Smooth muscle cell (in vitro differentiated cells): ENCODE measurements at regions not wholly inside any gene's neighbourhood (a gene's known extent, or its start where the extent isn't known, plus 50 kb on each side); places are given as distances from the start of the nearest gene placed in this dataset.

Experiments used
- DNase-seq: peaks from one replicate; lab custom pipeline; 2025; ENCODE audit not compliant: unreplicated experiment; lab: John Stamatoyannopoulos, UW
- H2AFZ ChIP-seq: fragments of 200-600 bp; sonication (generic); 2 replicates; pipeline ENCODE4 v1.6.0; 2016; ENCODE audit warnings: antibody characterized with exemption, low read depth, mild to moderate bottlenecking
- H3F3A ChIP-seq: fragments of 200-600 bp; sonication (generic); 2 replicates; pipeline ENCODE4 v1.6.0; 2017; ENCODE audit warnings: antibody characterized with exemption, low read depth
- H3K27ac ChIP-seq: fragments of 200-600 bp; sonication (generic); 2 replicates; pipeline ENCODE4 v1.5.1; 2016; ENCODE audit warnings: low read depth, mild to moderate bottlenecking
- H3K27me3 ChIP-seq: fragments of 200-600 bp; sonication (generic); 2 replicates; pipeline ENCODE4 v1.6.1; 2016; ENCODE audit warnings: low read depth, mild to moderate bottlenecking
- H3K36me3 ChIP-seq: fragments of 200-600 bp; sonication (generic); 2 replicates; pipeline ENCODE4 v1.5.1; 2016; ENCODE audit warnings: low read depth
- H3K4me1 ChIP-seq: fragments of 200-600 bp; sonication (generic); 2 replicates; pipeline ENCODE4 v1.5.1; 2016; ENCODE audit warnings: low read depth
- H3K4me2 ChIP-seq: fragments of 200-600 bp; sonication (generic); 2 replicates; pipeline ENCODE4 v1.6.0; 2016; ENCODE audit warnings: mild to moderate bottlenecking
- H3K4me3 ChIP-seq: fragments of 200-600 bp; sonication (generic); 2 replicates; pipeline ENCODE4 v1.5.1; 2016; ENCODE audit warnings: mild to moderate bottlenecking
- H3K79me2 ChIP-seq: fragments of 200-600 bp; sonication (generic); 2 replicates; pipeline ENCODE4 v1.6.0; 2016; ENCODE audit warnings: low read depth, mild to moderate bottlenecking
- H3K9ac ChIP-seq: fragments of 200-600 bp; sonication (generic); 2 replicates; pipeline ENCODE4 v1.6.0; 2016; ENCODE audit warnings: low read depth
- H3K9me3 ChIP-seq: fragments of 200-600 bp; sonication (generic); replicated peaks from 2 replicates; pipeline ENCODE4 v1.5.1; 2016; ENCODE audit warnings: low read depth
- H4K20me1 ChIP-seq: fragments of 200-600 bp; sonication (generic); 2 replicates; pipeline ENCODE4 v1.6.0; 2016; ENCODE audit warnings: low read depth
- WGBS: methylation state at CpG from one replicate; pipeline ENCODE4 v1.1.7; 2016; ENCODE audit warnings: low lambda C conversion rate; 5-methylcytosine and 5-hydroxymethylcytosine counted together
- TF ChIP-seq, protein P1 (sequence below): fragments of 200-600 bp; sonication (generic); IDR thresholded peaks from 2 replicates; pipeline ENCODE4 v1.5.1; 2017; ENCODE audit warnings: borderline replicate concordance, mild to moderate bottlenecking, antibody characterized with exemption; ENCODE audit not compliant: insufficient read depth, poor library complexity, severe bottlenecking

- Histone ChIP-seq H2AFZ (no peak overlapping the region), H3K4me2 (no peak overlapping the region), H3K9me3 (no peaks in the 10 kb centered on the region), H4K20me1 (no peaks in the 10 kb centered on the region), H3K36me3 (no peaks in the 10 kb centered on the region), H3K4me1 (no peaks in the 10 kb centered on the region), H3K4me3 (no peak overlapping the region), H3K79me2 (no peaks in the 10 kb centered on the region), H3K27me3 (no peaks in the 10 kb centered on the region), H3K9ac (no peak overlapping the region), H3F3A (no peaks in the 10 kb centered on the region), H3K27ac (no peak overlapping the region)
- TF ChIP-seq, protein P1, sequence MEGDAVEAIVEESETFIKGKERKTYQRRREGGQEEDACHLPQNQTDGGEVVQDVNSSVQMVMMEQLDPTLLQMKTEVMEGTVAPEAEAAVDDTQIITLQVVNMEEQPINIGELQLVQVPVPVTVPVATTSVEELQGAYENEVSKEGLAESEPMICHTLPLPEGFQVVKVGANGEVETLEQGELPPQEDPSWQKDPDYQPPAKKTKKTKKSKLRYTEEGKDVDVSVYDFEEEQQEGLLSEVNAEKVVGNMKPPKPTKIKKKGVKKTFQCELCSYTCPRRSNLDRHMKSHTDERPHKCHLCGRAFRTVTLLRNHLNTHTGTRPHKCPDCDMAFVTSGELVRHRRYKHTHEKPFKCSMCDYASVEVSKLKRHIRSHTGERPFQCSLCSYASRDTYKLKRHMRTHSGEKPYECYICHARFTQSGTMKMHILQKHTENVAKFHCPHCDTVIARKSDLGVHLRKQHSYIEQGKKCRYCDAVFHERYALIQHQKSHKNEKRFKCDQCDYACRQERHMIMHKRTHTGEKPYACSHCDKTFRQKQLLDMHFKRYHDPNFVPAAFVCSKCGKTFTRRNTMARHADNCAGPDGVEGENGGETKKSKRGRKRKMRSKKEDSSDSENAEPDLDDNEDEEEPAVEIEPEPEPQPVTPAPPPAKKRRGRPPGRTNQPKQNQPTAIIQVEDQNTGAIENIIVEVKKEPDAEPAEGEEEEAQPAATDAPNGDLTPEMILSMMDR, result no peak
- 84% methylated on average over 5 of the region's 5 CpGs for WGBS
- DNase-seq, result no peak
Observed at GRCh38 chr14:97336816-97337215, 539.6 kb downstream of the VRK1 start.

DNA sequence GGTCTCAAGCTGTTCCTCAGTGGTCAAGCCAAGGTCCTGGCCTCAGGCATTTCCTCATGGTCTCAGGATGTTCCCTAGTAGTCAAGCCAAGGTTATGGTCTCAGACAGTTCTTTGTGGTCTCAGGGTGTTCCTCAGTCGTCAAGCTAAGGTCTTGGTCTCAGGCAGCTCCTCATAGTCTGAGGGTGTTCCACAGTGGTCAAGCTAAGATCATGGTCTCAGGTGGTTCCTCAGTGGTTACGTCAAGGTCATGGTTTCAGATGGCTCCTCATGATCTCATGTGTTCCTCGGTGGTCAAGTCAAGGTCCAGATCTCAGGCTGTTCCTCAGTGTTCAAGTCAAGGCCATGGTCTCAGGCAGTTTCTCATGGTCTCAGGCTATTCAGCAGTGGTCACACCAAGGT, 540.1 kb downstream of the VRK1 start:
- H3K4me2 ChIP-seq, result no peak overlapping the region
- H3K79me2 ChIP-seq, result no peaks in the 10 kb centered on the region
- H3K9me3 ChIP-seq, result no peaks in the 10 kb centered on the region
- no peak for DNase-seq
- H3K4me3 ChIP-seq, result no peak overlapping the region
- H3F3A ChIP-seq, result no peaks in the 10 kb centered on the region
- H3K9ac ChIP-seq, result no peak overlapping the region
- H2AFZ ChIP-seq, result no peak overlapping the region
- H3K27ac ChIP-seq, result no peak overlapping the region
- WGBS, result 89% methylated on average over 3 of the region's 3 CpGs
- no peaks in the 10 kb centered on the region for H4K20me1 ChIP-seq
- TF ChIP-seq, protein P1, result no peak
- no peaks in the 10 kb centered on the region for H3K4me1 ChIP-seq
- H3K27me3 ChIP-seq, result no peaks in the 10 kb centered on the region
- H3K36me3 ChIP-seq, result no peaks in the 10 kb centered on the region

DNA sequence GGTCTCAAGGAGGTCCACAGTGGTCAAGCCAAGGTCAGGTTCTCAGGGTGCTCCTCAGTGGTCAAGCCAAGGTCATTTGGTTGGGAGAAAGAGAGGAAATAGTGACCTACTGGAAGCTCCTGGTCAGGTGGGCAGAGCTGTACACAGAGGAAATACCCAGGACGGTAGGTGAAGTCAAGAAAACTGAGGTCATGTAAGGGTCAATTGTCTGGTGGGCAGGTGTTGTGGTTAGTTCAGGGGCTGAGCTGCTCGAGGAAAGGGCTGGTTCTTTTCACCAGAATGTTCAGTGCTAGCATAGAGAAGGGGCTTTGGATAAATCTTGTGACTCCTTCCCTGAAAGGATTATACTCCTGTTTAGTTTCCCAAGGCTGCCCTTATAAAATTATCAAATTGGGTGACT, 540.5 kb downstream of the VRK1 start:
- Histone ChIP-seq H3K9ac (no peak overlapping the region), H3K9me3 (no peaks in the 10 kb centered on the region), H4K20me1 (no peaks in the 10 kb centered on the region), H3K4me1 (no peaks in the 10 kb centered on the region), H3F3A (no peaks in the 10 kb centered on the region), H3K4me3 (no peak overlapping the region), H3K27ac (no peak overlapping the region), H2AFZ (no peak overlapping the region), H3K36me3 (no peaks in the 10 kb centered on the region), H3K27me3 (no peaks in the 10 kb centered on the region), H3K4me2 (no peak overlapping the region), H3K79me2 (no peaks in the 10 kb centered on the region)
- DNase-seq, result no peak
- whole genome bisulfite sequencing, result 77% methylated on average over 2 of the region's 2 CpGs
- TF ChIP-seq, protein P1, result no peak

GRCh38 chr14:97344666-97345065, 547.5 kb downstream of the VRK1 start:
- H2AFZ ChIP-seq, result no peak overlapping the region
- no peak for DNase-seq
- TF ChIP-seq, protein P1, result no peak
- H3K4me2 ChIP-seq, result no peak overlapping the region
- H3K36me3 ChIP-seq, result no peaks in the 10 kb centered on the region
- no peaks in the 10 kb centered on the region for H4K20me1 ChIP-seq
- H3K27ac ChIP-seq, result no peak overlapping the region
- H3K9ac ChIP-seq, result no peak overlapping the region
- 96% methylated on average over 4 of the region's 4 CpGs for WGBS
- H3K4me1 ChIP-seq, result no peaks in the 10 kb centered on the region
- no peaks in the 10 kb centered on the region for H3K27me3 ChIP-seq
- no peaks in the 10 kb centered on the region for H3F3A ChIP-seq
- H3K9me3 ChIP-seq, result no peaks in the 10 kb centered on the region
- no peak overlapping the region for H3K4me3 ChIP-seq
- no peaks in the 10 kb centered on the region for H3K79me2 ChIP-seq
